H1 (cell line): ENCODE measurements at regions not wholly inside any gene's neighbourhood (a gene's known extent, or its start where the extent isn't known, plus 50 kb on each side); places are given as distances from the start of the nearest gene placed in this dataset.

ENCODE experiments used
- CREB1 ChIP-seq: IDR thresholded peaks from 2 replicates; pipeline ENCODE4 v1.6.1; 2012; ENCODE audit warnings: inconsistent platforms
- CTCF ChIP-seq, 3 experiments: IDR thresholded peaks; 1 replicate in 2 of 3; 2 replicates in 1 of 3; pipeline versions ENCODE4 v1.5.1 to v1.6.1; 2011; ENCODE audit warnings: low read length in 3 of 3, mild to moderate bottlenecking in 3 of 3, inconsistent platforms in 2 of 3, low read depth in 1 of 3, moderate library complexity in 1 of 3; ENCODE audit not compliant: insufficient read depth in 1 of 3; ENCODE audit errors: control extremely low read depth in 1 of 3
- FOSL1 ChIP-seq: IDR thresholded peaks from 2 replicates; pipeline ENCODE4 v1.6.1; 2011; ENCODE audit warnings: mild to moderate bottlenecking, low read depth, low read length, moderate library complexity; ENCODE audit not compliant: insufficient read depth
- JUND ChIP-seq: IDR thresholded peaks from 2 replicates; pipeline ENCODE4 v1.6.1; 2011; ENCODE audit warnings: mild to moderate bottlenecking, improper control_type of control experiment, low read length
- POLR2A ChIP-seq, 2 experiments: IDR thresholded peaks; 1 replicate in 1 of 2; 2 replicates in 1 of 2; pipeline ENCODE4 v1.6.1; 2011; ENCODE audit warnings: low read depth in 2 of 2, low read length in 2 of 2, mild to moderate bottlenecking in 2 of 2; ENCODE audit errors: control extremely low read depth in 1 of 2
- RAD21 ChIP-seq, 2 experiments: IDR thresholded peaks in 1 of 2; conservative IDR thresholded peaks in 1 of 2; 2 replicates each; pipeline ENCODE4 v1.6.1; 2011; ENCODE audit warnings: low read depth in 2 of 2, low read length in 2 of 2, improper control_type of control experiment in 1 of 2, inconsistent platforms in 1 of 2, mild to moderate bottlenecking in 1 of 2, moderate library complexity in 1 of 2
- RFX5 ChIP-seq: IDR thresholded peaks from 2 replicates; pipeline ENCODE4 v1.6.1; 2011; ENCODE audit warnings: low read depth, low read length, improper control_type of control experiment, borderline replicate concordance
- TAF7 ChIP-seq: optimal IDR thresholded peaks from 2 replicates; pipeline ENCODE3; 2011; ENCODE audit warnings: low read depth, mild to moderate bottlenecking, inconsistent platforms, low read length, moderate library complexity, borderline replicate concordance
- TBP ChIP-seq: IDR thresholded peaks from 2 replicates; pipeline ENCODE4 v1.6.1; 2011; ENCODE audit warnings: low read depth, low read length, improper control_type of control experiment
- YY1 ChIP-seq: IDR thresholded peaks from 2 replicates; pipeline ENCODE4 v1.6.1; 2011; ENCODE audit warnings: low read depth, mild to moderate bottlenecking, low read length
- ZNF274 ChIP-seq: IDR thresholded peaks from 2 replicates; pipeline ENCODE4 v1.7.0; 2012; ENCODE audit warnings: low read length, borderline replicate concordance; ENCODE audit errors: extremely low read depth

- no peak for TF ChIP-seq TAF7
- TF ChIP-seq ZNF274: no peak
- no peak for TF ChIP-seq POLR2A (IDR thresholded peaks at IDR 0.05; ENCODE audit: control extremely low read depth in 1 of 2, low read depth in 2 of 2, low read length in 2 of 2)
- TF ChIP-seq CREB1: no peak
- no peak for TF ChIP-seq RAD21 (IDR thresholded peaks at IDR 0.05 in 1 of 2, conservative IDR thresholded peaks at IDR 0.05 in 1 of 2; ENCODE audit: low read depth in 2 of 2, low read length in 2 of 2)
- TF ChIP-seq CTCF (IDR thresholded peaks at IDR 0.05; ENCODE audit: control extremely low read depth in 1 of 3, insufficient read depth in 1 of 3, low read depth in 1 of 3, low read length in 3 of 3): no peak
- TF ChIP-seq RFX5: no peak
- no peak for TF ChIP-seq YY1
- TF ChIP-seq TBP: no peak
- TF ChIP-seq JUND: no peak
- no peak for TF ChIP-seq FOSL1
Observed at GRCh38 chr20:54714817-54715216, 239.4 kb downstream of the DOK5 start.
